ENCODE measurements at regions not wholly inside any gene's neighbourhood (a gene's known extent, or its start where the extent isn't known, plus 50 kb on each side); places are given as distances from the start of the nearest gene placed in this dataset.

DNA sequence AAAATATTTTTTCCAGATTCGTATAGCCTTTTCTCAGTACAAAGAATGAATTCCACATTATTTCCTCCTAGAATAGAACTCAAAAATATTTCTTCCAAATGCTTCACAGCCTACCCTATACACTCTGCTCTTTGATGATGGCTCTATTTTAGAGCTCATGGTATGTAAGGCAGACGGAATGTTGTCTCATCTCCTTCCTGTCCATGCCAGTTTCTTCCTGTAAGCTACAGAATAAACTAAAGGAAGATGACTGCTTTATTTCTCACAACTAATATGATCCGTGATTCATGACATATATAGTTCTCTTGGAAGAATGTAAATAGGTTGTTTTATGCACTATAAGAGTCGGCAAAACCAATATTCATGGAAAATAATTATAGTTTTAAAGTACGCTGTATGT is 723.1 kb downstream of the CDH11 start:
- no peak for DNase-seq

- DNase-seq, result no peak
These were observed 723.8 kb downstream of the CDH11 start for GRCh38 chr16:64397945-64398508.

GRCh38 chr16:64397042-64397441 is 724.8 kb downstream of the CDH11 start:
- no peak for DNase-seq

DNA sequence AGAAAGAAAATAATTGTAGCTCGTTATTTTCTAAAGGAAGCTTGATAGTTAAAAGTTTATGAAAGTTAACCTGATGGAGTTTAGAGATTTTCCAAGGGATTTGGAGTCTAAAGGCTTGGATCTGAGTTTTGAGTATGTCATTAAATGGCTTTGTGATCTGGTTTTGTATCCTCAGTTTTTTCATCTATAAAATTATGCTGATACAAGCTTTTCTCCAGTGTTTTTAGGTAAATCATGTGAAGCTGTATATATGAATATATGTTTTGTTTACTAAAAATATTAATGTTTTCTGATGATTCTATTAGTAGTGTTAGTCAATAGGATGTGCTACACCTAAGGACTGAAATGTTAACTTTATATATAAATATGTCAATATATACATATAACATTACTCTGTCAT is 727.8 kb downstream of the CDH11 start:
- DNase-seq, result no peak

- no peak for DNase-seq
These were observed 729.4 kb downstream of the CDH11 start for GRCh38 chr16:64392456-64392855.

GRCh38 chr16:64391063-64391600 is 730.7 kb downstream of the CDH11 start:
- DNase-seq, result no peak

- no peak for DNase-seq
These were observed 731.8 kb downstream of the CDH11 start for GRCh38 chr16:64390102-64390501.

DNA sequence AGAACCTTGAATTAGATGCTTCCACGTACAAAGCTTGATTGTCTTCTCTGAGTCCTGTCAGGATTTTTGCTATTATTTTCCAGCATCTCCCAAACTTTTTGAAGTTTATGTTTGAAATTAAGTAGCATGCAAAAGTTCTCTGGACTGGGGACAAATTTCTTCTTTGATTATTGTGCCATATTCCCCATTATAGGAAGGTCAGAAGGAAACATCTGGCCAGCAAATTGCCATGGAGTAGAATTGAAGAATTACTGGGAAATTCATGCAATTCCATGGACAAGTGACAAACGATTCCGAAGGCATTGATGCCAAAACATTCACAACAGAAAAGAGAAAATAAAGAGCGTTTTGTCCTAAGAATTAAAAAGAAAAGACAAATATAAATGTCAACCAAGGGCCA is 737.2 kb downstream of the CDH11 start:
- DNase-seq, result no peak

GRCh38 chr16:64381979-64382378 is 739.9 kb downstream of the CDH11 start:
- DNase-seq, result no peak

- DNase-seq, result no peak
These were observed 741.1 kb downstream of the CDH11 start for GRCh38 chr16:64380751-64381150.

DNA sequence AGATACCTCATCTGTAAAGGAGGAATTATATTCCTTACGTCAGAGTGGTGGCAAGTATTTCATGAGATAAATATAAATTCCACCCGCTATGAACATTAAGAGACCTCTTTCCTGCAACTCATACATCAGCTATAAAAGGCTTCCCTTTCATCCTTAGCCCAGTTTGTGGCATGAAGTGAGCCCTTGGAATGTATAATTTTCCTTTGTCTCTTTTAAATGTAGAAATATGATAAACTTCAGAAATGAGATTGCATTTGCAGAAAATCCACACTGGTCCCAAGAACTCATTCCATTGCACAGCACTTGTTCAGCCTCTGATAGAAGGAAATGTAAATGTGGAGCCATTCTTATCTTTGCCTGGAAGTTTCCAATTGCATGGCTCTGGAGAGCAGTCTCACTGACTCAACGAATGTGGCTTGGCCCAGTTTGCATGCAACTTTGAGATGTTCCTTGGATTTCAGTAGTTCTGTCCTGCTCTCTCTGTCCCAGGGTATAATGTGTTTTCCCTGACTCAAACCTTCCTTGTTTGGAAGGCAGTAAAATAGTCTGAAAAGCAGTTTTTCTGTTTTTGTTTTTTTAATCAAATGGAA is 746.4 kb downstream of the CDH11 start:
- no peak for DNase-seq

GRCh38 chr16:64370112-64370511 is 751.8 kb downstream of the CDH11 start:
- DNase-seq, result no peak

GRCh38 chr16:64365448-64365931 is 756.4 kb downstream of the CDH11 start:
- DNase-seq, result no peak

- no peak for DNase-seq
These were observed 757.0 kb downstream of the CDH11 start for GRCh38 chr16:64364894-64365293.

DNA sequence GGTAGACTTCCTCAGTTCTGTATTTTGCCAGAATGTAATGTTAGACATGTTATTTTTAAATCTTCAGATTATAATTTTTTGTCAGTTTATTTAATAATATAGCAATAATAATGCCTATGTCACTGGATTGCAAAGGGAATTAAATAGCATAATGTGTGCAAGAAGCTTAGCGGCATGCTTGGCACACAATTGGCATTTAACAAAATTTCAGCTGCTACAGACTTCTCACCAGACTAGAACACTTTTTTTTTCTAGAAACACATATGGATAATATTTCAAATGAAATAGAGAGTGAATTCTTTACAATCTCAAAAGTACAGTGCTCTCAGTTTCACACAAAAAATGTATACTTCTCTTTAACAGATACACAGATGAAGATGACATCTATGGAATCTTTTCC is 757.4 kb downstream of the CDH11 start:
- DNase-seq, result no peak

DNA sequence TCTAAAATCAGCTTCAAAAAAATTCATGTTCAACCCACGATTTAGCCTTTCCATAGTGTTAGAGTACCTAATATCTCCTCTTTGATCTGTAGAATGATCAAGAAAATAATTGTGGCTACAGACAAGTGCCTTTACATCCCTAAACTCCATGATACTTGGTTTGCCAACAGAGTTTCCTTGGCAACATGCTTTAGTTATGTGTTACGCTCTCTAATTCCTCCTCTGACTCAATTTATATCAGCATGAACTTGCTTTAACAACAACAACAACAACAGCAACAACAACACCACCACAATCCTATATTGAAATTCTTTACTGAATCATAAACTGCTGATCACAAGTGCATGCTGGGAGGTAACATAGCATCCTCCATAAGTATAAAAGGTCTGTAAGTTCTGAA is 757.8 kb downstream of the CDH11 start:
- DNase-seq, result no peak

DNA sequence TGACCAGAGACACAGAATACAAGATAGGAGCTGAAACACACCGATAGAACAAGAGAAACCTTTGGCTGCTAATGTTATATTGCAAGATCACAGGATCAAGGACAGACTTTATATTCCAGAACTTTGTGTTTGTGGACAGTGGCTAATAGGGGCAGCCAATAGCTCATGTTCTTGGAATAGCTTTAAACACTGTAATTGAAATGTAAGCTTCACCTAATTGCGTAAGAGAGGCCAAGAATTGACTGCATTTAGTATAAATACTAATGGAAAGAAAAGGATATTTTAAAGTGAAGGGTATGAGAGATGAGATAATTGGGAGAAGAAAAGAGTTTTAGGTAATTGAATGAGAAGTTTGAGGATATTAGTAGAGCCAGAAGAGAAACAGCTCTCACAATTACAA is 758.8 kb downstream of the CDH11 start:
- no peak for DNase-seq

DNA sequence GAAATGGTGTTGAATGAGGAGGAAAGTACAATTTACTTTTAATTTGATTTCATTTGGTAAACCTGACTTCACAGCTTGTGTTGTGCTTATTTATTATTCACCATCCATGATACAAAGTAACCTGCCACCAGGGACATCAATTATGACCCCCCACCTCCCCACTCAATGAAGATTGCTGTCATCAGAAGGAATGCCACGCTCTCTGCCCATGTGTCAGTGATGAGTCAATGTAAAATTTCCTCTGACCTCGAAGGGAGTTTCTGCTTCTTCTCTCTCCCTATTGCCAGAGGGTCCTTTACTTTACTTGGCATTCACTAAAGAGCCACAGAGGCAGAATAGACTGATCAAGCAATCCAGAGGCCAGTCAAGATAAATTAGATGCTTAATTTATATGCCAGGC is 759.7 kb downstream of the CDH11 start:
- DNase-seq, result no peak

DNA sequence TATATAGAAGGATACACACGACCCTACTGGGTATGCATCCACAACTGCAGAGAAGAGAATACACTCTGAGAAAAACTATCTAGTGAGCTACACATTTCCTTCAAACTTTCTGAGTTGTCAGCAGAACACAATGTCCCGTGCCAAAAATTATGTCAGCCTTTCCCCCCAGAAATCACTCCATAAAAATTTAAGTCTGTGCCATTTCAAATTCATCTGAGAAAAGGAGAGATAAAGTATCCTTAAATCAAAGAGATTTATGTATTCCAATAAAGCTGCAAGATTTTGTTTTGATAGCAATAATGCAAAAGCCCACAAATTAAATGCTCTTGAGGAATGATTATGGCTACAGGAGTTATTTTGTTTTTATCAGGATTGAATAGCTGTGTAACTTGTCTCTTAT is 760.1 kb downstream of the CDH11 start:
- no peak for DNase-seq

GRCh38 chr16:64358291-64358690 is 763.6 kb downstream of the CDH11 start:
- no peak for DNase-seq

DNA sequence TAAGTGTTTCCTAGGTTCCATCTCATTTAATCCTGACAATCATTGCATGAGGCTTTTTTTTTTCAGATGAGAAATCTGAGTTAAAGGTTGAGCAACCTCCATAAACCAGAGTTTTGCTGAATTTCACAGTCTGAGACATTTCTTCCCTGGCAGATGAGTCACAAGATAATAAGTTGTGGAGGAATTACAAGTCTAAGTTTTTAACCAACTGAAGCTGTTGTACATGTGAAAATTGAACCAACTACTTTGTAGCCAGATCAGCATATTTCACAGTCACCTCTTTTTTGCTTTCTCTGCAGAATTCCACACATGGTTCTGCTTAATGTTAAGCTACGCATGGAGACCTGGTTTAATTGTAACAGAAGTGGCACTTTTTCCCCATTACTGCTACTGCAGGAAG is 765.6 kb downstream of the CDH11 start:
- no peak for DNase-seq

DNA sequence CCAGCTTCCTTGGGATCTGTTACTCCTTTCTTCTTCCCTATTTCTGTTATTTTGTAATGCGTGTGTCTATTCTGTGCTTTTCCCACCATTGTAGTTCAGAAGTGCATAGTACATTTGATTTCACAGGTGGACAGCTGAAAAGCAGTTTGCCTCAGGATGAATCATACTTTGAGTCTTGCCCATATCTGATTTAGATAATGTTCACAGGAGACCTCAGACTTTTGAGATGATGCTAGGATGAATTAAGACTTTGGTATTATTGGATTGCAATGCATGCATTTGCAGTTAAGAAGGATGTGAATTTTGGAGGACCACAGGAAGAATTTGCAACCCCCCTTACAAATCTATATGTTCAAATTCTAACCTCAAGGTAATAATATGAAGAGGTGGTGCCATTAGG is 769.6 kb downstream of the CDH11 start:
- DNase-seq, result no peak

GRCh38 chr16:64351121-64351520 is 770.7 kb downstream of the CDH11 start:
- DNase-seq, result no peak

GRCh38 chr16:64346080-64346479 is 775.8 kb downstream of the CDH11 start:
- no peak for DNase-seq

DNA sequence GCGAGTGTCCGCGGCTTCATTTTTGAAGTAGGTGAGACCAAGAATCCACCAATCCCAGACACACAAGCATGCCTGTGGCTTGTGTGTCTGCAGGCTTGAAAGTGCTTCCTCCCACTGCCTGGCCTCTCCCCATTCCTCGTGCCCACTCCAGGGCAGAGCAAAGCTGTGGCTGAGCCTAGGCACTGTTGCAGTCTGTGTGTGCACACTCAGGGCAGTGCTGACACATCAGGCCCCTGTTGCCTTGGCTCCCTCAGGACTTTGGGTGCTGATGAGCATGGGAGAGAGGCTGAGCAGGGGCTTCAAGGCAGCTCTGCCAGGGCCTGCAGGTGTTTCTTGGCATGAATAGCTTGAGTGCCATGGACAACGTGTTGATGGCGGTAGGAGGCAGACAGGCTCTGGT is 776.7 kb downstream of the CDH11 start:
- DNase-seq, result no peak
